Dermis blood vessel endothelial cell (primary cell): ENCODE measurements at regions not wholly inside any gene's neighbourhood (a gene's known extent, or its start where the extent isn't known, plus 50 kb on each side); places are given as distances from the start of the nearest gene placed in this dataset.

Experiments
- DNase-seq: peaks from one replicate; pipeline ENCODE4 v3.0.0; 2010

- no peak for DNase-seq
Measured at GRCh38 chr20:59437601-59438031, 137.2 kb downstream of the EDN3 start.

DNA sequence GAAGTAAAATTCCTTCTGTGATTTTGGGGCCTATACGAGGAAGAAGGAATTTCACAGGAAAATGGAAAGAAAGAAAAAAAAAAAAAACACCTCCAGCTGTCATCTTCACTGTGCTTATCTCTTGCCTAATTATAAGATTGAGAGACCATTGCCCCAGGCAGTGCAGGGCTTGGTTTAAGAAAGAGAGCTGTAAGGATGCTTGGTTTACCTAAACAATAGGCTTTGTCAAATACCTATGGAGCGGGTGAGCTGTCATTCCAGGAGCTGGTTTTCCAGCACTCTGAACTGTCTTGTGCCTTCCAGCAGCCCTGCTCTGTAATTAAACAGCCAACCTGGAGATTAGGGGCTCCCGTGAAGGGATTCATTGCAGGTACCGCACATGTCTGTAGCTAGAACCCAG, 137.8 kb downstream of the EDN3 start:
- DNase-seq, result no peak

GRCh38 chr20:59439243-59439642, 138.8 kb downstream of the EDN3 start:
- no peak for DNase-seq

DNA sequence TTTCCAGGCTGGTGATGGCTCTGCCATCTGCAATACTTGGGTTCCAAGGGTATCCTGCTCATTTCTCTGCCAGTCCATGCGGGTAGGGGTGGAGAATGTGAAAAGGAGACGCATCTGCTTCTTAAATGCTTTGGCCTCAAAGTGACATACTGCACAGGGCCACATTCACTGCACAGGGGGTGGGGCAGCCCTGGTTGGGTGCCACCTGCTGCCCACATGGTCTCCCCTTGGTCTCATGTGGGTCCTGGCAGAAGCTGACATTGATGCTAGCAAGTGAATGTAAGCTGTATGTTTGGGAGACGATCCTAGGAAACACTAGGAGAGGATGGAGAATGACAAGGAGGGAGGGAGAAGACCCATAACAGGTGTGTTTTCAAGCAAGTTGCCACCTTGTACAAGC, 140.9 kb downstream of the EDN3 start:
- DNase-seq, result no peak

GRCh38 chr20:59441860-59442810, 141.7 kb downstream of the EDN3 start:
- no peak for DNase-seq

DNA sequence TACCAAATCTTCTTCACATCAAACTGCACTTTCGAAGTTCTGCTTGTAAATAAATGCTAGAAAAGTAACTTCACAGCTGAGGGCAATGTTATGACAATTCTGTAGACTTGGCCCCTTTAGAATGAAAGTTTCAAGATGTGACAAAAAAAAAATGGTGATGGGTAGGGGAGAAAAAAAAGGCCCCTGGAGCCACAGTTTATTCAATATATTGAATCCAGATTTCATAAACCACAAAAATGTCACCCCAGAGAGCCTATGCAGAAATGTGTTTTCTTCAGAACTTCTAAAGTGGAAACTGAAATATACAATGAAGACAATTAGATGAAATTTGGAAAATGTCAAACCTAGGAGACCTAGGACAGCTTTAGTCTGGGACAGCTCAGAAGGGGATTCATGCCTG, 143.1 kb downstream of the EDN3 start:
- DNase-seq, result no peak

GRCh38 chr20:59446376-59446775, 146.0 kb downstream of the EDN3 start:
- no peak for DNase-seq

DNA sequence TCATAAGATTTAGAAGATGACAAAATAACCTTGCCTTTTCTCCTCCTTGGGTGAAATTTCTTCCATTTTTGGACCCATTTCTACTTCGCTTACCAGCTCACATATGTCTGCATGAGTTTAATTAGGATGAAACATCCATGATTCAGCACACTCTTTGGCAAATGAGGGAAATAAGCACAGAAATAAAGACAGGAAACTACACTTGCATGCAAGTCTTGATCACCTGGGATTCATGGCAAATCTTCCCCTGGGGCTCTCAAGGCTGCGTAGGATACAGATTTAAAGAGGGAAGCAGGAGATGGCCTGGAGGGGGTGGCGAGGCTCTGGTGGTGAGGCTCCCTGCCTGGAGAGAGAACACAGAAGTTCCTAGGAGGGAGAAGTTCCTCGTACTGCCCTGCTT, 147.8 kb downstream of the EDN3 start:
- no peak for DNase-seq

GRCh38 chr20:59448851-59449444, 148.5 kb downstream of the EDN3 start:
- no peak for DNase-seq

- DNase-seq, result no peak
Measured at GRCh38 chr20:59451066-59451630, 150.7 kb downstream of the EDN3 start.

DNA sequence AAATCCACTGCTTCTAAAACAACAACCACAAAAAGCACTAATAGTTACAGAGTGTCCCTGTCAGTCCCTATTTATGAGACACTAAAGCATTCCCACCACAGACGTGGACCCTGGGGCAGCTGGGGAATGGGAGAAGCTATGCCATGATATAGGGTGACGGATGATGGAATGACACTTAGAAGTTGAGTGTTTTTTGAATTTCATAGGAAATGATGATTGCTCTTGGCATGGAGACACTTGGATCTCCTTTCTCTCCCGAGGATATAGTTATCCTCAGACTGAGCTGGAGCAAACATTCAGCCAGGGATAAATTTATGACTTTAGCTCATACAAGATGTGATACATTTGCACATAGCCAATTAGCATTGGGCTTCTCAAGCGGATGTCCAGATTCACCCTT, 151.2 kb downstream of the EDN3 start:
- DNase-seq, result no peak

GRCh38 chr20:59452856-59453255, 151.5 kb upstream of the PHACTR3 start:
- DNase-seq, result no peak

DNA sequence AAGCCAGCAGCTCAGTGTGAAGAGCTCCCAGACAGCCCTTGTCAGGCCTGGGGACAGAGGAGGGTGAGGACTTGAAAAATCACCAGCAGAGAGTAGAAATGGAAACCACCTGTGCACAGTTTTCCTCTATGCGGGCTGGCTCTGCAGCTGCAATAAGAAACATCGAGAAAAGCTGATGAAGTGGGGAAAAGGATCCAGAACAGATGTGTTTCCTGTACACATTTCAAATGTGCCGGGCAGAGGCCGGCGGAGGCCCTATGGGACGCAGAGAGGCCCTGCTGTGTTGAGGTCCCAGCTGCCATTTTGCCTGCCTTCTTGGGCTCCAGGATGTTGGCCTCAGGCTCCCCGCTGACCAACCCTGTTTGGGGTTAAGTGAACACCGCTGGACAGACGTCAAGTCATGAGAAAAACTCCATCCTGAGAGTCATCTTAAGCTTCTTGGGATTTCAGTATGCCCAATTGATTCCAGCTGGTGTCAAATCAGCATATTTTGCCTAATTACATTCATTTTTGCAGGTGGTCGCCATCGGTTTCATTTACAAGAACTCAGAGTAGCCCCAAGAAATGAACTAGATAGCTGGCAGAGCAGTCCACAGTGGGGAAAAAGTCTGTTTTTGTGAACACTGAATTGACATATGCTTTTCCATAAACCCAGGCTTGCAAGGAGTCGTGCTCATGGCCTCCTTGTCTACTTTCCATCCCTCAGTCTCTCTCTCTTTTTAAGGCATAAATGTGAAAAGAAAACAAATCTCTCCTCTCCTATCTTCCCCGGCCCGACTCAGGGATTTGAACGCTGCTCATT, 150.4 kb upstream of the PHACTR3 start:
- no peak for DNase-seq

GRCh38 chr20:59455402-59456341, 148.7 kb upstream of the PHACTR3 start:
- DNase-seq, result peak; percentile 40

DNA sequence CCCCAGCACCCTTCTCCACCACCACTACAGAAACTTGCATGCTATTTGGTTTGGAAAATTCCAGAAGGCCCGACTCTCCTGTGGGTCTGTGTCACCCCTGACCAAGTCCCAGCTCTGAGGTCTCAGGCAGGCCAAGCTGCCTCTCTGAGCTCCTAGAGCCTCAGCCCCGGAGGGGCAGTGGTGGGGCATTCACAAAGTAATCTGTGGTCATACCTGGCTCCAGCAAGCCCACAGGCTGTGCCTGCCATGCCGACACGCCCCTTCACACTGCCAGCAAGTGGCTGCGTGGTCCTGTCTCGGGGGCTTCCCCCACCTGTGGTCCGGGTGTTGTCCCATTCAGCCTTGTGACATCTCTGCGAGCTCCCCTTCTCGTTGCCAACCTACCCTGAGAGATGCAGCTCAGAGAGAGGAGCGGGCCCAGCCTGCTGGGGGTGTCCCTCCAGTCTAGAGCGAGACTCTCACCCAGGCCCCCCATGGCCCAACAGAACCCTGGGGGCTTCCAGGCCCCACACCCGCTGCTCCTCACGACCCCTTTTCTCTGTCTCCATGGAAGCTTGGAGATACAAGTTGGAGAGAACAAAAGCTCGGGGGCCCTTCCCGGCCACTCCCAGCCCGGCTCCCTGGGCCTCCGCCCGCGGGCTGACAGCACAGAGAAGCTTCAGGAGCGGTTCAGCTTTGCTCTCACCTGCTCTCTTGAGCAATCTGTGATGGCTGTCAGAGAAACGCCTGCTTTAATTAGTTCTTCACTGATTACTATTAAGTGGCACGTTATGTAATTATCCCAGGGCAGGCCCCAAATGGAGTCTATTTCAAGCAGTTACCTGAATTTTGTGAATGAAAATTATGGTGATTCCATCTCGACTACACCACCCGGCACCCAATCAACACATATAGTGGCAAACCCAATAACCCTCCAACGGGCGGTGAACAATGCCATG, 147.7 kb upstream of the PHACTR3 start:
- DNase-seq, result no peak

- DNase-seq, result no peak
Measured at GRCh38 chr20:59458645-59459044, 145.7 kb upstream of the PHACTR3 start.

DNA sequence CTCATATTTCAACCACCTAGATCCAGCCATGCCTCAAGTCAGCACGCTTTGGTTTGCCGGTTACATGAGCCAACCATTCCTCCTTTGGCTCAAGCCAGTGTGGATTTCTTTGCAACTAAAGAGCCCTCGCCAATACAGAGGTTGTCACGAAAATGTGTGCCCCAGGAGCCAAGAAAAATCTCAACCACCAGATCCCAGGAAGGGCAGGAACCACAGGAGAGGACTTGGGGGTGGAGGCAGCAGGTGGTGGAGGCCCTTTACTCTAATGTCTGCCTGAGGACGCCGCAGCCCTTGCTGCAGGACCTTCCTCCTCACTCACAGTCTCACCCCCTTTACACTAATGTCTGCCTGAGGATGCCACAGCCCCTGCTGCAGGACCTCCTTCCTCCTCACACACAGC, 144.8 kb upstream of the PHACTR3 start:
- no peak for DNase-seq

GRCh38 chr20:59460352-59460751, 144.0 kb upstream of the PHACTR3 start:
- DNase-seq, result no peak

DNA sequence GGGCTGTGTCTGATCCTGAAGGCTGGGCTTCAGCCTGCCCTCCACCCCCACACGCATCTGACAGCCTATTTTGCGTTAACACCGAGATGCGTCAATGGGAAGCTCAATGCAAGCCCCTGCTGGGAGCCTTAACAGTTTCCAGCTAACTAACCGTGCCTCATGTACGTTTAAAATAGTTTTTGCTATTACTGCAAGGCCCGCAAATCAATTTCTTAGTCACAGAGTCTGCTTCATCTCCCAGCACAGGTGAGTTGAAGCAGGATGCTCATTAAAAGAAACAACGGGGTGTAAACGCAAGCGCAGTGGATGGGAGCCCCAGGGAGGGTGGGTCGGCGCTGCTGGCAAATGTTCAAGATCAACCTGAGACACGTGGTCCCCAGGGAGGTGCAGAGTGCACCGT, 142.8 kb upstream of the PHACTR3 start:
- DNase-seq, result no peak

GRCh38 chr20:59462249-59462648, 142.1 kb upstream of the PHACTR3 start:
- DNase-seq, result no peak

- no peak for DNase-seq
Measured at GRCh38 chr20:59463541-59463940, 140.8 kb upstream of the PHACTR3 start.
